DND-41 (cell line): ENCODE measurements at regions not wholly inside any gene's neighbourhood (a gene's known extent, or its start where the extent isn't known, plus 50 kb on each side); places are given as distances from the start of the nearest gene placed in this dataset.

Experiments used
- EZH2 ChIP-seq: IDR thresholded peaks from 3 replicates; pipeline ENCODE4 v1.6.1; 2012; ENCODE audit warnings: borderline replicate concordance, low read depth, mild to moderate bottlenecking, moderate library complexity, low read length, inconsistent platforms; ENCODE audit not compliant: severe bottlenecking
- TF ChIP-seq, protein P1 (sequence below): IDR thresholded peaks from 2 replicates; pipeline ENCODE4 v1.5.1; 2012; ENCODE audit warnings: borderline replicate concordance, low read length, moderate library complexity, mild to moderate bottlenecking; ENCODE audit not compliant: poor library complexity, severe bottlenecking; ENCODE audit errors: extremely low read depth

DNA sequence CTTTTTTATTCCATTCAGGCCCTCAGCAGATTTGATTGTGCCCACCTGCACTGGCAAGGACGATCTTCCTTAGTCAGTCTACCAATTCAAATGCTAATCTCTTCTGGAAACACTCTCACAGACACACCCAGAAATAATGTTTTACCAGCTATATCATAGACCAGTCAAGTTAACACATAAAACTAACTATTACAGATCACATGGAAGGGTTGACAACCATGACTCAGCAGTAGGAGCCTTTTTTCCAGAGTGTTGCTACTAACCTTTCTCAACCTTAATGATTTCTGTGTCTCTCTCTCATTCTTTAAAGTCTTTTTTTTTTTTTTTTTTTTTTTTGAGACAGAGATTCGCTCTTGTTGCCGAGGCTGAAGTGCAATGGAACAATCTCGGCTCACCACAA lies 68.7 kb upstream of the KCNK12 start:
- TF ChIP-seq, protein P1, sequence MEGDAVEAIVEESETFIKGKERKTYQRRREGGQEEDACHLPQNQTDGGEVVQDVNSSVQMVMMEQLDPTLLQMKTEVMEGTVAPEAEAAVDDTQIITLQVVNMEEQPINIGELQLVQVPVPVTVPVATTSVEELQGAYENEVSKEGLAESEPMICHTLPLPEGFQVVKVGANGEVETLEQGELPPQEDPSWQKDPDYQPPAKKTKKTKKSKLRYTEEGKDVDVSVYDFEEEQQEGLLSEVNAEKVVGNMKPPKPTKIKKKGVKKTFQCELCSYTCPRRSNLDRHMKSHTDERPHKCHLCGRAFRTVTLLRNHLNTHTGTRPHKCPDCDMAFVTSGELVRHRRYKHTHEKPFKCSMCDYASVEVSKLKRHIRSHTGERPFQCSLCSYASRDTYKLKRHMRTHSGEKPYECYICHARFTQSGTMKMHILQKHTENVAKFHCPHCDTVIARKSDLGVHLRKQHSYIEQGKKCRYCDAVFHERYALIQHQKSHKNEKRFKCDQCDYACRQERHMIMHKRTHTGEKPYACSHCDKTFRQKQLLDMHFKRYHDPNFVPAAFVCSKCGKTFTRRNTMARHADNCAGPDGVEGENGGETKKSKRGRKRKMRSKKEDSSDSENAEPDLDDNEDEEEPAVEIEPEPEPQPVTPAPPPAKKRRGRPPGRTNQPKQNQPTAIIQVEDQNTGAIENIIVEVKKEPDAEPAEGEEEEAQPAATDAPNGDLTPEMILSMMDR = no peak
- no peak for TF ChIP-seq EZH2
